ENCODE measurements at regions not wholly inside any gene's neighbourhood (a gene's known extent, or its start where the extent isn't known, plus 50 kb on each side); places are given as distances from the start of the nearest gene placed in this dataset.

GRCh38 chr6:22512686-22513427 is 56.5 kb upstream of the HDGFL1 start:
- DNase-seq: no peak
- H3K27me3 ChIP-seq (ENCODE audit: control insufficient read depth, insufficient read depth): no peaks in the 10 kb centered on the region
- no peak overlapping the region for H3K27ac ChIP-seq (ENCODE audit: low read length)
- no peaks in the 10 kb centered on the region for H3K4me1 ChIP-seq (ENCODE audit: control insufficient read depth, insufficient read depth, low read length)
- intact Hi-C loops (cut with DNase I): no loop called here
- no peak overlapping the region for H3K4me3 ChIP-seq (ENCODE audit: low read length)
- no peaks in the 10 kb centered on the region for H3K9me3 ChIP-seq (ENCODE audit: control insufficient read depth, low read length)
- ATAC-seq: no peak
- WGBS: 64% methylated on average over 9 of the region's 9 CpGs

DNA sequence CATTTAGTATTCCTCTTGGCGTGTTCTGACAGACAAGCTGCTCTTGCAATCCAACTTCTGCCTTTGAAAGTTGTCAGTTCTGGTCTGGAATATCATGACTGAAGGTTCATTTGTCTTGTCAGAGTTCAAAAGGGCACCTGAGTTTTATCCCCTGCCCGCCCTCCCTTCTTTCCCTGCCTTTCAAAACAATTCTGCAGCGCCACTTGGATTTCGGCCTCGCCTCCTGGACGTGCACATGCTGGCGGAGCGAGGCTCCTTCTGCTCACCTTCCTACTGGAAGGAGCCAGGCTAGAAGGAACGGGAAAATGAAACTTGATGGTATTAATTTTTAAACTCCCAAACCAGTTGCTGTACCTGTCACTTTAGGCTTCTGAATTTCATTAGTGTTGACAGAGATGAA is 55.7 kb upstream of the HDGFL1 start:
- peak in 1 of 3 donors; percentile 30 for DNase-seq
- Histone ChIP-seq H3K4me1 (ENCODE audit: control insufficient read depth, insufficient read depth, low read length) (no peaks in the 10 kb centered on the region), H3K27ac (ENCODE audit: low read length) (no peak overlapping the region), H3K4me3 (ENCODE audit: low read length) (no peak overlapping the region), H3K27me3 (ENCODE audit: control insufficient read depth, insufficient read depth) (no peaks in the 10 kb centered on the region), H3K9me3 (ENCODE audit: control insufficient read depth, low read length) (no peaks in the 10 kb centered on the region)
- 89% methylated on average over 9 of the region's 9 CpGs for WGBS
- ATAC-seq: no peak
- intact Hi-C loops (cut with DNase I): no loop called here

GRCh38 chr6:22519237-22519636 is 50.1 kb upstream of the HDGFL1 start:
- Histone ChIP-seq H3K27ac (ENCODE audit: low read length) (no peak overlapping the region), H3K4me3 (ENCODE audit: low read length) (no peak overlapping the region), H3K27me3 (ENCODE audit: control insufficient read depth, insufficient read depth) (no peaks in the 10 kb centered on the region), H3K9me3 (ENCODE audit: control insufficient read depth, low read length) (no peaks in the 10 kb centered on the region), H3K4me1 (ENCODE audit: control insufficient read depth, insufficient read depth, low read length) (no peaks in the 10 kb centered on the region)
- DNase-seq: no peak
- ATAC-seq: no peak
- 94% methylated on average over 2 of the region's 2 CpGs for WGBS
- intact Hi-C loops (cut with DNase I): no loop called here

Data from right cardiac atrium (tissue), 5 donors.